ENCODE measurements at regions not wholly inside any gene's neighbourhood (a gene's known extent, or its start where the extent isn't known, plus 50 kb on each side); places are given as distances from the start of the nearest gene placed in this dataset.
"Not testable (repeated sequence)": the region's sequence is repeated elsewhere in the genome, so short reads cannot be mapped to it uniquely, and the experiment has no call there.

- DNase-seq (ENCODE audit: low read depth), result no peak
Observed at GRCh38 chr7:9210114-9210513, 776.7 kb downstream of the NXPH1 start.

- DNase-seq (ENCODE audit: low read depth), result no peak
Observed at GRCh38 chr7:9217204-9217603, 783.8 kb downstream of the NXPH1 start.

- DNase-seq (ENCODE audit: low read depth), result no peak
Observed at GRCh38 chr7:9226500-9226899, 793.1 kb downstream of the NXPH1 start.

- no peak for DNase-seq (ENCODE audit: low read depth)
Observed at GRCh38 chr7:9231630-9232121, 798.3 kb downstream of the NXPH1 start.

GRCh38 chr7:9240001-9240400, 806.6 kb downstream of the NXPH1 start:
- peak; percentile 4 for DNase-seq (ENCODE audit: low read depth)

- no peak for DNase-seq (ENCODE audit: low read depth)
Observed at GRCh38 chr7:9241826-9242225, 808.4 kb downstream of the NXPH1 start.

GRCh38 chr7:9242636-9243035, 809.2 kb downstream of the NXPH1 start:
- no peak for DNase-seq (ENCODE audit: low read depth)

GRCh38 chr7:9250876-9251275, 817.5 kb downstream of the NXPH1 start:
- DNase-seq (ENCODE audit: low read depth), result no peak

- no peak for DNase-seq (ENCODE audit: low read depth)
Observed at GRCh38 chr7:9264395-9264794, 831.0 kb downstream of the NXPH1 start.

GRCh38 chr7:9280088-9280487, 846.7 kb downstream of the NXPH1 start:
- DNase-seq (ENCODE audit: low read depth), result no peak

GRCh38 chr7:9283246-9283645, 849.8 kb downstream of the NXPH1 start:
- no peak for DNase-seq (ENCODE audit: low read depth)

- DNase-seq (ENCODE audit: low read depth), result no peak
Observed at GRCh38 chr7:9302436-9302835, 869.0 kb downstream of the NXPH1 start.

GRCh38 chr7:9307131-9307530, 873.7 kb downstream of the NXPH1 start:
- DNase-seq (ENCODE audit: low read depth), result no peak

GRCh38 chr7:9324513-9324912, 891.1 kb downstream of the NXPH1 start:
- DNase-seq (ENCODE audit: low read depth), result no peak

GRCh38 chr7:9328296-9328695, 894.9 kb downstream of the NXPH1 start:
- DNase-seq (ENCODE audit: low read depth), result no peak

GRCh38 chr7:9349625-9350024, 916.2 kb downstream of the NXPH1 start:
- no peak for DNase-seq (ENCODE audit: low read depth)

GRCh38 chr7:9391221-9391620, 957.8 kb downstream of the NXPH1 start:
- DNase-seq (ENCODE audit: low read depth), result no peak

GRCh38 chr7:9391984-9392383, 958.6 kb downstream of the NXPH1 start:
- no peak for DNase-seq (ENCODE audit: low read depth)

GRCh38 chr7:9404386-9404785, 971.0 kb downstream of the NXPH1 start:
- DNase-seq (ENCODE audit: low read depth), result not testable (repeated sequence)

- DNase-seq (ENCODE audit: low read depth), result peak; percentile 2
Observed at GRCh38 chr7:9407816-9408215, 974.4 kb downstream of the NXPH1 start.

- no peak for DNase-seq (ENCODE audit: low read depth)
Observed at GRCh38 chr7:9453521-9453920, 1020.1 kb downstream of the NXPH1 start.

- DNase-seq (ENCODE audit: low read depth), result peak; percentile 55
Observed at GRCh38 chr7:9488555-9488954, 1055.1 kb downstream of the NXPH1 start.

- DNase-seq (ENCODE audit: low read depth), result no peak
Observed at GRCh38 chr7:9498303-9498702, 1064.9 kb downstream of the NXPH1 start.

GRCh38 chr7:9502269-9502668, 1068.9 kb downstream of the NXPH1 start:
- no peak for DNase-seq (ENCODE audit: low read depth)

- DNase-seq (ENCODE audit: low read depth), result no peak
Observed at GRCh38 chr7:9504678-9505077, 1071.3 kb downstream of the NXPH1 start.
